ENCODE measurements at regions not wholly inside any gene's neighbourhood (a gene's known extent, or its start where the extent isn't known, plus 50 kb on each side); places are given as distances from the start of the nearest gene placed in this dataset.
"Not testable (repeated sequence)": the region's sequence is repeated elsewhere in the genome, so short reads cannot be mapped to it uniquely, and the experiment has no call there.

GRCh38 chr2:117232305-117232704, 582.2 kb upstream of the DDX18 start:
- DNase-seq: no peak

GRCh38 chr2:117257362-117257761, 557.1 kb upstream of the DDX18 start:
- DNase-seq: no peak

GRCh38 chr2:117269574-117269973, 544.9 kb upstream of the DDX18 start:
- no peak for DNase-seq

- DNase-seq: no peak
Observed at GRCh38 chr2:117271631-117272030, 542.9 kb upstream of the DDX18 start.

- DNase-seq: no peak
Observed at GRCh38 chr2:117273009-117273671, 541.4 kb upstream of the DDX18 start.

GRCh38 chr2:117293012-117293411, 521.5 kb upstream of the DDX18 start:
- DNase-seq: no peak

GRCh38 chr2:117299451-117299850, 515.0 kb upstream of the DDX18 start:
- DNase-seq: no peak

GRCh38 chr2:117308861-117309770, 505.4 kb upstream of the DDX18 start:
- DNase-seq: no peak

GRCh38 chr2:117321816-117322215, 492.7 kb upstream of the DDX18 start:
- DNase-seq: no peak

- DNase-seq: no peak
Observed at GRCh38 chr2:117323331-117323730, 491.2 kb upstream of the DDX18 start.

GRCh38 chr2:117330641-117331040, 483.9 kb upstream of the DDX18 start:
- no peak for DNase-seq

GRCh38 chr2:117335967-117336366, 478.5 kb upstream of the DDX18 start:
- DNase-seq: no peak

- DNase-seq: no peak
Observed at GRCh38 chr2:117336496-117336895, 478.0 kb upstream of the DDX18 start.

GRCh38 chr2:117337981-117338380, 476.5 kb upstream of the DDX18 start:
- DNase-seq: not testable (repeated sequence)

- DNase-seq: no peak
Observed at GRCh38 chr2:117339980-117340379, 474.5 kb upstream of the DDX18 start.

- DNase-seq: no peak
Observed at GRCh38 chr2:117341690-117342089, 472.8 kb upstream of the DDX18 start.

- no peak for DNase-seq
Observed at GRCh38 chr2:117342415-117342814, 472.1 kb upstream of the DDX18 start.

GRCh38 chr2:117349687-117350086, 464.8 kb upstream of the DDX18 start:
- no peak for DNase-seq

GRCh38 chr2:117351396-117351795, 463.1 kb upstream of the DDX18 start:
- no peak for DNase-seq

GRCh38 chr2:117359266-117359914, 455.1 kb upstream of the DDX18 start:
- DNase-seq: peak; percentile 3

- DNase-seq: no peak
Observed at GRCh38 chr2:117360586-117360985, 453.9 kb upstream of the DDX18 start.

- no peak for DNase-seq
Observed at GRCh38 chr2:117378653-117379052, 435.8 kb upstream of the DDX18 start.

- DNase-seq: no peak
Observed at GRCh38 chr2:117379928-117380327, 434.6 kb upstream of the DDX18 start.

GRCh38 chr2:117383997-117384396, 430.5 kb upstream of the DDX18 start:
- not testable (repeated sequence) for DNase-seq

Data from RPMI8226 (cell line).